HEK293T (cell line): ENCODE measurements at regions not wholly inside any gene's neighbourhood (a gene's known extent, or its start where the extent isn't known, plus 50 kb on each side); places are given as distances from the start of the nearest gene placed in this dataset.

ENCODE experiments used
- FOXM1 ChIP-seq: fragments of 450-650 bp; IDR thresholded peaks from 2 replicates; pipeline ENCODE4 v1.6.1; 2017; ENCODE audit warnings: mild to moderate bottlenecking, borderline replicate concordance
- HDGF ChIP-seq: fragments of 450-650 bp; IDR thresholded peaks from 2 replicates; pipeline ENCODE4 v1.6.1; 2017; ENCODE audit warnings: antibody characterized with exemption, borderline replicate concordance
- NFRKB ChIP-seq: fragments of 450-650 bp; IDR thresholded peaks from 2 replicates; pipeline ENCODE4 v1.6.1; 2016; ENCODE audit warnings: mild to moderate bottlenecking, moderate library complexity
- SUZ12 ChIP-seq: fragments of 450-650 bp; IDR thresholded peaks from 2 replicates; pipeline ENCODE4 v1.6.1; 2016; ENCODE audit warnings: mild to moderate bottlenecking

GRCh38 chr6:115668781-115669180, 391.9 kb downstream of the FRK start:
- TF ChIP-seq SUZ12 (no peak), FOXM1 (no peak), NFRKB (no peak), HDGF (no peak)
